Psoas muscle (tissue), 7 donors: ENCODE measurements at regions not wholly inside any gene's neighbourhood (a gene's known extent, or its start where the extent isn't known, plus 50 kb on each side); places are given as distances from the start of the nearest gene placed in this dataset.

Experiments
- ATAC-seq, 4 donors: fragments of 200-7000 bp; cut with Tn5 transposase; one replicate each; pipeline ENCODE4 v1.9.1; 2020; ENCODE audit warnings: moderate library complexity in 3 of 4, mild to moderate bottlenecking in 2 of 4
- DNase-seq, 2 donors: peaks; one replicate each; pipeline ENCODE4 v3.0.0-alpha.2; 2020
- H3K27ac ChIP-seq: fragments of 200-600 bp; one replicate; pipeline ENCODE4 v1.8.0; 2022
- H3K27me3 ChIP-seq, 3 donors: fragments of 200-600 bp in 1 of 3; one replicate each; pipeline versions ENCODE4 v1.6.1 to v1.8.0; 2013 to 2022; ENCODE audit warnings: low read length in 2 of 3, mild to moderate bottlenecking in 2 of 3, moderate library complexity in 1 of 3; ENCODE audit not compliant: insufficient read depth in 3 of 3
- H3K36me3 ChIP-seq, 2 donors: fragments of 200-600 bp in 1 of 2; one replicate each; pipeline versions ENCODE4 v1.6.1 to v1.8.0; 2013 to 2022; ENCODE audit warnings: low read depth in 1 of 2, mild to moderate bottlenecking in 1 of 2, moderate library complexity in 1 of 2; ENCODE audit not compliant: insufficient read depth in 1 of 2
- H3K4me1 ChIP-seq: fragments of 200-600 bp; one replicate; pipeline ENCODE4 v1.8.0; 2022
- H3K4me3 ChIP-seq: fragments of 200-600 bp; one replicate; pipeline ENCODE4 v1.8.0; 2022; ENCODE audit warnings: mild to moderate bottlenecking
- H3K9me3 ChIP-seq: fragments of 200-600 bp; one replicate; pipeline ENCODE4 v1.8.0; 2022
- CTCF ChIP-seq: fragments of 200-600 bp; IDR thresholded peaks from one replicate; pipeline ENCODE4 v1.8.0; 2022; ENCODE audit warnings: antibody characterized with exemption
- WGBS, 3 donors: extraction: QIAGEN DNeasy Blood & Tissue Kit; methylation state at CpG; one replicate each; pipeline versions ENCODE4 v1.1.6 to v1.1.7; 2013; 5-methylcytosine and 5-hydroxymethylcytosine counted together
- intact Hi-C, 2 donors: fragments of 100-400 bp; cut with DNase I; formaldehyde crosslinking; loops; one replicate each; pipeline versions ENCODE4 v1.11.0 to v1.14.2; 2022
- donor health status: healthy with polysubstance abuse.
- donor health status: DM: no; HTN: no; CAD: no; lungs with moderate emphysema.
- donor health status: Bipolar disorder and iron deficiency.
- donor health status: healthy.
- donor health status: DM: yes; HTN: yes; CAD: no.
- donor health status: DM: no; HTN: no; CAD: no.
- donor health status: DM: yes; HTN: yes; CAD: no.

- no peak for TF ChIP-seq CTCF
- no peaks in the 10 kb centered on the region for H3K9me3 ChIP-seq
- no peaks in the 10 kb centered on the region for H3K4me1 ChIP-seq
- H3K27me3 ChIP-seq = no peaks in the 10 kb centered on the region
- intact Hi-C loops = loop anchor here in 1 of 2 donors (10.0 kb wide), 2 partner anchors 231 to 691 kb away; no protein-coding TSS in a partner anchor
- H3K27ac ChIP-seq = no peak overlapping the region
- no peaks in the 10 kb centered on the region for H3K36me3 ChIP-seq
- DNase-seq (no peak), ATAC-seq (no peak)
- no peak overlapping the region for H3K4me3 ChIP-seq
These were observed 134.5 kb upstream of the CCDC68 start for GRCh38 chr18:55093808-55094207.

GRCh38 chr18:55093295-55093694, 134.0 kb upstream of the CCDC68 start:
- DNase-seq (no peak), ATAC-seq (no peak)
- Histone ChIP-seq H3K4me3 (no peak overlapping the region), H3K9me3 (no peaks in the 10 kb centered on the region), H3K27ac (no peak overlapping the region), H3K4me1 (no peaks in the 10 kb centered on the region), H3K36me3 (no peaks in the 10 kb centered on the region), H3K27me3 (no peaks in the 10 kb centered on the region)
- intact Hi-C loops = loop anchor here in 1 of 2 donors (10.0 kb wide), 2 partner anchors 232 to 692 kb away; no protein-coding TSS in a partner anchor
- no peak for TF ChIP-seq CTCF

GRCh38 chr18:55092166-55092565, 132.9 kb upstream of the CCDC68 start:
- DNase-seq (no peak), ATAC-seq (no peak)
- no peak overlapping the region for H3K4me3 ChIP-seq
- no peaks in the 10 kb centered on the region for H3K27me3 ChIP-seq
- no peaks in the 10 kb centered on the region for H3K9me3 ChIP-seq
- intact Hi-C loops = loop anchor here in 1 of 2 donors (10.0 kb wide), 2 partner anchors 233 to 693 kb away; no protein-coding TSS in a partner anchor
- TF ChIP-seq CTCF = no peak
- WGBS, 3 donors = 80 to 91% (median 86%) methylated on average over 4 of the region's 4 CpGs
- no peaks in the 10 kb centered on the region for H3K36me3 ChIP-seq
- H3K4me1 ChIP-seq = no peaks in the 10 kb centered on the region
- H3K27ac ChIP-seq = no peak overlapping the region

GRCh38 chr18:55090564-55091188, 131.4 kb upstream of the CCDC68 start:
- Histone ChIP-seq H3K9me3 (no peaks in the 10 kb centered on the region), H3K4me3 (no peak overlapping the region), H3K4me1 (no peaks in the 10 kb centered on the region), H3K27ac (no peak overlapping the region), H3K36me3 (no peaks in the 10 kb centered on the region), H3K27me3 (no peaks in the 10 kb centered on the region)
- intact Hi-C loops = loop anchor here in 1 of 2 donors (1.0 to 10.0 kb wide), 3 partner anchors 135 to 694 kb away; no protein-coding TSS in a partner anchor
- 58 to 74% (median 73%) methylated on average over 3 of the region's 3 CpGs for WGBS, 3 donors
- DNase-seq (no peak), ATAC-seq (no peak)
- no peak for TF ChIP-seq CTCF

GRCh38 chr18:55089610-55090009, 130.3 kb upstream of the CCDC68 start:
- DNase-seq (no peak), ATAC-seq (no peak)
- Histone ChIP-seq H3K36me3 (no peaks in the 10 kb centered on the region), H3K4me3 (no peak overlapping the region), H3K27ac (no peak overlapping the region), H3K9me3 (no peaks in the 10 kb centered on the region), H3K4me1 (no peaks in the 10 kb centered on the region), H3K27me3 (no peaks in the 10 kb centered on the region)
- WGBS, 3 donors = 90 to 93% (median 93%) methylated on average over 3 of the region's 3 CpGs
- no peak for TF ChIP-seq CTCF
- intact Hi-C loops = loop anchor here in 1 of 2 donors (1.0 to 10.0 kb wide), 3 partner anchors 136 to 695 kb away; no protein-coding TSS in a partner anchor
